Hematopoietic multipotent progenitor cell treated with erythropoietin and hydrocortisone succinate and interleukin-3 and kit ligand, for 8 days (in vitro differentiated cells): ENCODE measurements at regions not wholly inside any gene's neighbourhood (a gene's known extent, or its start where the extent isn't known, plus 50 kb on each side); places are given as distances from the start of the nearest gene placed in this dataset.

Source experiments
- DNase-seq: peaks from one replicate; pipeline ENCODE4 v3.0.0-alpha.2; 2015

- DNase-seq = no peak
These were observed 141.2 kb upstream of the RPL38 start for GRCh38 chr17:74062234-74062633.

- DNase-seq = no peak
These were observed 140.0 kb upstream of the RPL38 start for GRCh38 chr17:74063439-74063838.

GRCh38 chr17:74070374-74070773, 133.1 kb upstream of the RPL38 start:
- no peak for DNase-seq

- DNase-seq = no peak
These were observed 132.3 kb upstream of the RPL38 start for GRCh38 chr17:74070998-74071679.

- no peak for DNase-seq
These were observed 131.1 kb upstream of the RPL38 start for GRCh38 chr17:74072340-74072739.

GRCh38 chr17:74076446-74076845, 127.0 kb upstream of the RPL38 start:
- DNase-seq = no peak

- no peak for DNase-seq
These were observed 126.2 kb upstream of the RPL38 start for GRCh38 chr17:74077231-74077630.

- no peak for DNase-seq
These were observed 125.0 kb upstream of the RPL38 start for GRCh38 chr17:74078363-74078941.

GRCh38 chr17:74079537-74080300, 123.8 kb upstream of the RPL38 start:
- no peak for DNase-seq

GRCh38 chr17:74080656-74081582, 122.6 kb upstream of the RPL38 start:
- DNase-seq = no peak

- no peak for DNase-seq
These were observed 120.6 kb upstream of the RPL38 start for GRCh38 chr17:74082886-74083285.

- no peak for DNase-seq
These were observed 120.2 kb upstream of the RPL38 start for GRCh38 chr17:74083321-74083720.

GRCh38 chr17:74085434-74085833, 118.0 kb upstream of the RPL38 start:
- peak; percentile 6 for DNase-seq

GRCh38 chr17:74087002-74087585, 116.4 kb upstream of the RPL38 start:
- DNase-seq = no peak

GRCh38 chr17:74088285-74088933, 115.1 kb upstream of the RPL38 start:
- DNase-seq = no peak

- DNase-seq = no peak
These were observed 114.5 kb upstream of the RPL38 start for GRCh38 chr17:74088934-74089329.

- DNase-seq = no peak
These were observed 114.1 kb upstream of the RPL38 start for GRCh38 chr17:74089380-74089779.

GRCh38 chr17:74089869-74090464, 113.5 kb upstream of the RPL38 start:
- DNase-seq = peak; percentile 73

- DNase-seq = no peak
These were observed 108.8 kb upstream of the RPL38 start for GRCh38 chr17:74094651-74095050.

GRCh38 chr17:74096456-74096855, 107.0 kb upstream of the RPL38 start:
- DNase-seq = no peak

GRCh38 chr17:74097450-74098135, 105.9 kb upstream of the RPL38 start:
- no peak for DNase-seq
